Upper lobe of left lung (tissue), 4 donors: ENCODE measurements at regions not wholly inside any gene's neighbourhood (a gene's known extent, or its start where the extent isn't known, plus 50 kb on each side); places are given as distances from the start of the nearest gene placed in this dataset.
"Not testable (repeated sequence)": the region's sequence is repeated elsewhere in the genome, so short reads cannot be mapped to it uniquely, and the experiment has no call there.

Experiments used
- EP300 ChIP-seq, 4 donors: sonication (generic); formaldehyde crosslinking; IDR thresholded peaks; one replicate each; pipeline ENCODE4 v1.5.1; 2017; ENCODE audit warnings: antibody characterized with exemption in 4 of 4, control low read depth in 2 of 4
- POLR2A ChIP-seq, 4 donors: fragments of 450-650 bp; IDR thresholded peaks; one replicate each; pipeline ENCODE4 v1.5.1; 2016 to 2017; ENCODE audit warnings: antibody characterized with exemption in 4 of 4, mild to moderate bottlenecking in 2 of 4
- POLR2AphosphoS5 ChIP-seq, 2 donors: sonication (generic); formaldehyde crosslinking; IDR thresholded peaks; one replicate each; pipeline ENCODE4 v1.5.1; 2017; ENCODE audit warnings: antibody characterized with exemption in 2 of 2
- TF ChIP-seq, protein P1 (sequence below), 6 experiments: fragments of 450-650 bp in 4 of 6; fragments of 200-600 bp in 2 of 6; sonication (generic) in 2 of 6; IDR thresholded peaks; one replicate each; pipeline ENCODE4 v1.5.1; 2016 to 2019; ENCODE audit warnings: antibody characterized with exemption in 6 of 6

- not testable (repeated sequence) for TF ChIP-seq POLR2AphosphoS5, EP300, POLR2A (IDR thresholded peaks at IDR 0.05)
- TF ChIP-seq, protein P1, sequence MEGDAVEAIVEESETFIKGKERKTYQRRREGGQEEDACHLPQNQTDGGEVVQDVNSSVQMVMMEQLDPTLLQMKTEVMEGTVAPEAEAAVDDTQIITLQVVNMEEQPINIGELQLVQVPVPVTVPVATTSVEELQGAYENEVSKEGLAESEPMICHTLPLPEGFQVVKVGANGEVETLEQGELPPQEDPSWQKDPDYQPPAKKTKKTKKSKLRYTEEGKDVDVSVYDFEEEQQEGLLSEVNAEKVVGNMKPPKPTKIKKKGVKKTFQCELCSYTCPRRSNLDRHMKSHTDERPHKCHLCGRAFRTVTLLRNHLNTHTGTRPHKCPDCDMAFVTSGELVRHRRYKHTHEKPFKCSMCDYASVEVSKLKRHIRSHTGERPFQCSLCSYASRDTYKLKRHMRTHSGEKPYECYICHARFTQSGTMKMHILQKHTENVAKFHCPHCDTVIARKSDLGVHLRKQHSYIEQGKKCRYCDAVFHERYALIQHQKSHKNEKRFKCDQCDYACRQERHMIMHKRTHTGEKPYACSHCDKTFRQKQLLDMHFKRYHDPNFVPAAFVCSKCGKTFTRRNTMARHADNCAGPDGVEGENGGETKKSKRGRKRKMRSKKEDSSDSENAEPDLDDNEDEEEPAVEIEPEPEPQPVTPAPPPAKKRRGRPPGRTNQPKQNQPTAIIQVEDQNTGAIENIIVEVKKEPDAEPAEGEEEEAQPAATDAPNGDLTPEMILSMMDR (IDR thresholded peaks at IDR 0.05): not testable (repeated sequence)
Observed at GRCh38 chr15:44833081-44833480, 96.8 kb downstream of the TRIM69 start.
